Astrocyte of the cerebellum (primary cell): ENCODE measurements at regions not wholly inside any gene's neighbourhood (a gene's known extent, or its start where the extent isn't known, plus 50 kb on each side); places are given as distances from the start of the nearest gene placed in this dataset.

Source experiments
- DNase-seq: peaks from one replicate; pipeline ENCODE4 v3.0.0-alpha.2; 2011; ENCODE audit warnings: low read depth
- H3K4me3 ChIP-seq: 2 replicates; pipeline ENCODE4 v1.5.1; 2011; ENCODE audit warnings: mild to moderate bottlenecking, low read depth, low read length, moderate library complexity
- in situ Hi-C: cut with HindIII; loops from 2 replicates; pipeline ENCODE4 v1.10.0; 2017; ENCODE audit warnings: low sequenced_read_pairs
- TF ChIP-seq, protein P1 (sequence below): IDR thresholded peaks from 2 replicates; pipeline ENCODE4 v1.5.1; 2012; ENCODE audit warnings: low read length, low read depth, moderate library complexity, mild to moderate bottlenecking; ENCODE audit errors: missing control alignments

DNA sequence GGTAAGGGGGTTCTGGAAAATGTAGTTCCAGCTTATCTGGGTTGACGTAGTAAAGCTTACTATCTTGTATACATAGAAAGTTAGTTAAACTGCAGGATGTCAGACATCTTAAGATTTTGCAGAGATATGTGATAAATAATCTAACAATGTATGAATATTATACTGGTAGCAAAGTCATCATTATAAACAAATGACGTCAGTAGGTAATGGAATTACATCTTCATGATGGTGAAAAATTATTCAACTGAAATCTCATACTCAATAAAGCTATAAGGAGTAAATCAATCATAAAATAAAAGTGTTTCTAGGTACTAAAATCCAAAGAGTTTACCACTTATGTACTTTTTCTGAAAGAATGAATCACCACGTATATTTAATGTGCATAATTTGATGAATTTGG, 217.3 kb upstream of the CDH10 start:
- in situ Hi-C loops = no loop called here
- no peak for DNase-seq
- H3K4me3 ChIP-seq = no peak overlapping the region
- TF ChIP-seq, protein P1, sequence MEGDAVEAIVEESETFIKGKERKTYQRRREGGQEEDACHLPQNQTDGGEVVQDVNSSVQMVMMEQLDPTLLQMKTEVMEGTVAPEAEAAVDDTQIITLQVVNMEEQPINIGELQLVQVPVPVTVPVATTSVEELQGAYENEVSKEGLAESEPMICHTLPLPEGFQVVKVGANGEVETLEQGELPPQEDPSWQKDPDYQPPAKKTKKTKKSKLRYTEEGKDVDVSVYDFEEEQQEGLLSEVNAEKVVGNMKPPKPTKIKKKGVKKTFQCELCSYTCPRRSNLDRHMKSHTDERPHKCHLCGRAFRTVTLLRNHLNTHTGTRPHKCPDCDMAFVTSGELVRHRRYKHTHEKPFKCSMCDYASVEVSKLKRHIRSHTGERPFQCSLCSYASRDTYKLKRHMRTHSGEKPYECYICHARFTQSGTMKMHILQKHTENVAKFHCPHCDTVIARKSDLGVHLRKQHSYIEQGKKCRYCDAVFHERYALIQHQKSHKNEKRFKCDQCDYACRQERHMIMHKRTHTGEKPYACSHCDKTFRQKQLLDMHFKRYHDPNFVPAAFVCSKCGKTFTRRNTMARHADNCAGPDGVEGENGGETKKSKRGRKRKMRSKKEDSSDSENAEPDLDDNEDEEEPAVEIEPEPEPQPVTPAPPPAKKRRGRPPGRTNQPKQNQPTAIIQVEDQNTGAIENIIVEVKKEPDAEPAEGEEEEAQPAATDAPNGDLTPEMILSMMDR = no peak

DNA sequence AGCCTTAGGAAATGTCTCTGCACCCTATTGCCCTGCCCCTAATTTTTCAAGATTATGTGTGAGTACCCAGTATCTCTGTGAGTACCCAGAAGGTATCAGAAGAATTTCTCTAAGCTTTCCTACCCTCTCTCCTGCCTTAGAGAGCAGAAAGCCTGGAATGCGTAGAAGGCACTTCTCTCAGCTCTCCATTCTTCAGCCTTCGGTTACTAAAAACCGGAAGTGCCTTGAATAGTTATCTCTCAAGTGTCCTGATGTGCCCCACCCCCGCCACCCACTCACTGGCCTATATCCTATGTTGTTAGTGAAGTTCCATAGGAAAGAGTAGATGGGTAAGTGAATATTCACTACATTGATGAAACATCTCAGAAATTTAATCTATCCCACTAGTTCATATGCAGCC, 210.7 kb upstream of the CDH10 start:
- TF ChIP-seq, protein P1 = no peak
- H3K4me3 ChIP-seq = no peak overlapping the region
- in situ Hi-C loops = no loop called here
- no peak for DNase-seq

DNA sequence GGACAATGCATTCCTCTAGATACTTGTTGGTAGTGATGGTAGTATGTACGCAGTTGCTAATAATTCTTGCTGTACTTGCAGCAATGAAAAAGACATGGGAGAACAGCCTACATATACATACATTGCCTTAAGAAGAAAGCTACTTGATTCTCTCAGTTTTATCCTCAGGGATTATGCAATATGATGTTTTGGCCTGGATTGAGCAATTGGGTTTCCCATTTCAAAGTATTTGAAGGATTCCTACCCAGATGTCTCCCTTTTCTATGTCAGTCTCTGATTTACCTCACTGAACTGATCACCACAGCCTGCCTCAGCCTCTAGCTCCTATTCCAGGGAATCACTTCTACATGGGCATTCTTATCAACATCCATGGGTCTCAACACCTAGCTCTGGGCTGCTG, 210.1 kb upstream of the CDH10 start:
- in situ Hi-C loops = no loop called here
- DNase-seq = no peak
- TF ChIP-seq, protein P1 = no peak
- no peak overlapping the region for H3K4me3 ChIP-seq

DNA sequence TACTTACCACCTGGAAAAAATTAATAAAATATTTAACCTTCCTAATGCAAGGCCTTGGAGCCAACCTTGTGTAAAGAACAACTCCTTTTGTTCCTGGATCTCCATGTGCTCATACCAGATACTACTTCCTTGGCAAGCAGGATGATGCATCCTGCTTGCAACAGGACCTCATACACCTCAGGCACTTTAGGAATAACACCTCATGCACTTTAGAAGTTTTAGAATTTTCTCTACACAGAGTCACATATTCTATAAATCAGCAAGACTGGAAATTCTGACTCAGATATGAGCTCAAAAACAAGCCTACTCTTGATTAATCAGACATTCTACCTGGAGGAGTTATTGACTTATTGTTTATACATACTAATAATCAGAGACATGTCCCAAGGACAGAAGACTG, 209.6 kb upstream of the CDH10 start:
- in situ Hi-C loops = no loop called here
- TF ChIP-seq, protein P1 = no peak
- H3K4me3 ChIP-seq = no peak overlapping the region
- DNase-seq = no peak

DNA sequence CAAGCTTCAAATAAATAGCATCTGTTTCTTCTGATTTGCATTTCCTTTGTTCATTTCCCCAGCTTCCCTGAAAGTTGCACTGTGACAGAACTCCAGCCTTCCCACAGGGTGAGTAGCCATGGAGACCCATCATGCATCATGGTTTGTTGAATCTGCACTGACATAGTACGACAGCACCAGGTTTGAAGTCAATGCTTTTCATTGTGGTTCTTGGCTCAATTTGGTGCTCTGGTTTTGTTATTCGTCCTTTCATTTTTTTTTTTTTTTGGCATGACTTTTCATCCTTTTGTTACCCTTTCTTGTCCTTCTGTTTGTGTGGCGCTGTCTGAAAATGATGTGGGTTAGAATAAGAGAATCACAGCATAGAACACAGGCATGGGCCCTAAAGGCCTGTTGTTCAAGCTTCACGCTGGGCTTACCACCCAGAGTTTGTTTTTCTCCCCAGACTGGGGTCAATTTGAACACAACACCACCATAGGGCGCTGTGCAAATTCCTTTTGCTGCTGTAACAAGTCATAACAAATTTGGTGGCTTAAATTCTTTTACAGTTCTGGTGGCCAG, 206.2 kb upstream of the CDH10 start:
- in situ Hi-C loops = no loop called here

DNA sequence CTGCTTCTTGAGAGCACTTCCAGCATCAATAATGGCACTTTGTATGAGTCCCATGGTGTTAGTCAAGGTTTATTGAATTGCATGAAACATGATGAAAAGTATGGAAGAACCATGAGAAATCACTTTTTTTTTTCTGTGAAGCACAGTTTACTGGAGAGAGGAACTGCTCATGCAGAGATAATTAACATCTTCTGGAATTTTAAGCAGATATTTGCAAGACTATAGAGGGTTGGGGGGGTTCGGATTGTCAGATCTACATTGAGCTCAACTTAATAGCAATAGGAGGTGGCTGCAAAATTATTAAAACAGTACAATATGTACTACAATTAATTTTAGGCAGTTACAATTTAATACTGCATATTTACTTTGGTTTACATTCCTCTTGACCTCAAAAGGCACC, 204.4 kb upstream of the CDH10 start:
- no peak for DNase-seq
- H3K4me3 ChIP-seq = no peak overlapping the region
- in situ Hi-C loops = no loop called here
- TF ChIP-seq, protein P1 = no peak

More for the DNA sequence above, 206.2 kb upstream of the CDH10 start:
- TF ChIP-seq, protein P1 = no peak
- H3K4me3 ChIP-seq = no peak overlapping the region
- DNase-seq = peak; percentile 15
